PC-9 (cell line): ENCODE measurements at regions not wholly inside any gene's neighbourhood (a gene's known extent, or its start where the extent isn't known, plus 50 kb on each side); places are given as distances from the start of the nearest gene placed in this dataset.

Experiments used
- BruUV-seq: library from RNA; stranded (reverse); fragments of 400-500 nt; replicated peaks from 2 replicates; lab custom pipeline; 2021; lab: Mats Ljungman, UMichigan
- CTCF ChIA-PET: fragments of 300-600 bp; sonication (Branson Sonifier 250); formaldehyde crosslinking; loops from one replicate; lab custom pipeline; 2022; ENCODE audit warnings: antibody characterized with exemption; lab: Charles Lee
- POLR2A ChIA-PET: fragments of 300-600 bp; sonication (Branson Sonifier 250); formaldehyde crosslinking; loops from one replicate; lab custom pipeline; 2022; ENCODE audit warnings: antibody characterized with exemption; ENCODE audit not compliant: unreplicated experiment; lab: Charles Lee
- DNase-seq, 2 experiments: peaks; one replicate each; pipeline versions ENCODE4 v3.0.0 to v3.0.0-alpha.2; 2015 to 2022; ENCODE audit warnings: mixed read lengths in 1 of 2
- H2AFZ ChIP-seq: fragments of 200-600 bp; sonication (generic); 2 replicates; pipeline ENCODE4 v1.8.1; 2017; ENCODE audit warnings: antibody characterized with exemption
- H3F3A ChIP-seq: fragments of 200-600 bp; sonication (generic); 2 replicates; pipeline ENCODE4 v1.8.1; 2017; ENCODE audit warnings: antibody characterized with exemption, mild to moderate bottlenecking, low read depth; ENCODE audit not compliant: insufficient read depth
- H3K27ac ChIP-seq: fragments of 200-600 bp; sonication (generic); 2 replicates; pipeline ENCODE4 v1.6.1; 2016; ENCODE audit warnings: mixed run types
- H3K27me3 ChIP-seq: fragments of 200-600 bp; sonication (generic); 2 replicates; pipeline ENCODE4 v1.6.1; 2016; ENCODE audit warnings: low read depth, mixed run types; ENCODE audit not compliant: insufficient read depth
- H3K36me3 ChIP-seq: fragments of 200-600 bp; sonication (generic); 2 replicates; pipeline ENCODE4 v1.6.1; 2016; ENCODE audit warnings: low read depth, mixed run types
- H3K4me1 ChIP-seq: fragments of 200-600 bp; sonication (generic); replicated peaks from 2 replicates; pipeline ENCODE4 v1.6.1; 2016; ENCODE audit warnings: mixed run types; ENCODE audit not compliant: insufficient read depth
- H3K4me2 ChIP-seq: fragments of 200-600 bp; sonication (generic); 2 replicates; pipeline ENCODE4 v1.6.1; 2017; ENCODE audit warnings: mixed run types
- H3K4me3 ChIP-seq: fragments of 200-600 bp; sonication (generic); 2 replicates; pipeline ENCODE4 v1.6.1; 2016; ENCODE audit warnings: mixed run types
- H3K79me2 ChIP-seq: fragments of 200-600 bp; sonication (generic); 2 replicates; pipeline ENCODE4 v1.6.1; 2017; ENCODE audit warnings: low read depth, mixed run types
- H3K9me2 ChIP-seq: fragments of 200-600 bp; sonication (generic); 2 replicates; pipeline ENCODE4 v1.8.1; 2017; ENCODE audit warnings: mild to moderate bottlenecking; ENCODE audit not compliant: insufficient read depth
- H3K9me3 ChIP-seq: fragments of 200-600 bp; sonication (generic); 2 replicates; pipeline ENCODE4 v1.8.1; 2016; ENCODE audit warnings: low read depth; ENCODE audit not compliant: insufficient read depth
- H4K20me1 ChIP-seq: fragments of 200-600 bp; sonication (generic); 2 replicates; pipeline ENCODE4 v1.8.1; 2017; ENCODE audit not compliant: insufficient read depth
- CTCF ChIP-seq: fragments of 200-600 bp; sonication (generic); conservative IDR thresholded peaks from 2 replicates; pipeline ENCODE4 v1.6.1; 2017; ENCODE audit warnings: mixed run types, antibody characterized with exemption, mild to moderate bottlenecking, moderate library complexity
- EZH2 ChIP-seq: fragments of 200-600 bp; sonication (generic); IDR thresholded peaks from 2 replicates; pipeline ENCODE4 v1.8.0; 2017; ENCODE audit warnings: antibody characterized with exemption, low read depth
- intact Hi-C: fragments of 100-400 bp; cut with micrococcal nuclease; formaldehyde crosslinking; loops from one replicate; pipeline ENCODE4 v1.10.0; 2022; ENCODE audit not compliant: unreplicated experiment

GRCh38 chr7:54904130-54904529 is 114.7 kb upstream of the EGFR start:
- no peak overlapping the region for H3K4me3 ChIP-seq
- H4K20me1 ChIP-seq, result no peaks in the 10 kb centered on the region
- CTCF ChIA-PET, result no interaction called here
- no peak overlapping the region for H2AFZ ChIP-seq
- H3K4me1 ChIP-seq, result no peaks in the 10 kb centered on the region
- H3F3A ChIP-seq, result no peaks in the 10 kb centered on the region
- H3K9me2 ChIP-seq, result no peaks in the 10 kb centered on the region; the same call in 1 of the 2 replicates
- no peaks in the 10 kb centered on the region for H3K9me3 ChIP-seq
- no peak for DNase-seq
- no peak overlapping the region for H3K27ac ChIP-seq
- no peaks in the 10 kb centered on the region for H3K79me2 ChIP-seq
- H3K36me3 ChIP-seq, result no peaks in the 10 kb centered on the region
- intact Hi-C loops, result loop anchor here (5.0 kb wide), 1 partner anchor 57 kb away; no protein-coding TSS in a partner anchor
- BruUV-seq, result no TSS peak
- no peaks in the 10 kb centered on the region for H3K27me3 ChIP-seq
- no peak overlapping the region for H3K4me2 ChIP-seq
- POLR2A ChIA-PET, result interaction anchor here (0.6 kb wide), 1 partner anchor 91 kb away, joined by 11 read pairs; no protein-coding TSS in a partner anchor
- no peak for TF ChIP-seq EZH2
- TF ChIP-seq CTCF, result no peak

- intact Hi-C loops, result loop anchor here (5.0 kb wide), 1 partner anchor 58 kb away; no protein-coding TSS in a partner anchor
Measured at GRCh38 chr7:54904986-54905385, 113.8 kb upstream of the EGFR start.

GRCh38 chr7:54906963-54907362 is 111.9 kb upstream of the EGFR start:
- H3K9me3 ChIP-seq, result peaks cover 17% of the 10 kb centered on the region
- H3K27me3 ChIP-seq, result no peaks in the 10 kb centered on the region
- TF ChIP-seq CTCF (no peak), EZH2 (no peak)
- H3K79me2 ChIP-seq, result no peaks in the 10 kb centered on the region
- intact Hi-C loops, result loop anchor here (2.0 kb wide), 1 partner anchor 14 kb away; no protein-coding TSS in a partner anchor
- ChIA-PET POLR2A (no interaction called here), CTCF (interaction anchor here (0.5 kb wide), 1 partner anchor 66 kb away, joined by 4 read pairs; no protein-coding TSS in a partner anchor)
- BruUV-seq, result no TSS peak
- no peaks in the 10 kb centered on the region for H3K36me3 ChIP-seq
- no peaks in the 10 kb centered on the region for H3K4me1 ChIP-seq
- no peak overlapping the region for H2AFZ ChIP-seq
- no peak for DNase-seq
- H4K20me1 ChIP-seq, result no peaks in the 10 kb centered on the region
- H3F3A ChIP-seq, result no peaks in the 10 kb centered on the region
- H3K4me3 ChIP-seq, result no peak overlapping the region
- H3K4me2 ChIP-seq, result no peak overlapping the region
- H3K27ac ChIP-seq, result no peak overlapping the region
- no peaks in the 10 kb centered on the region; the same call in 1 of the 2 replicates for H3K9me2 ChIP-seq

More at GRCh38 chr7:54904986-54905385, 113.8 kb upstream of the EGFR start:
- Histone ChIP-seq H3K79me2 (no peaks in the 10 kb centered on the region), H3K27ac (no peak overlapping the region), H3K9me3 (peaks cover 7% of the 10 kb centered on the region; the same call in 1 of the 2 replicates), H3K9me2 (no peaks in the 10 kb centered on the region; the same call in 1 of the 2 replicates), H3K4me1 (no peaks in the 10 kb centered on the region), H2AFZ (peak overlapping the region; percentile 30; the same call in 1 of the 2 replicates), H3K27me3 (no peaks in the 10 kb centered on the region), H3K4me2 (no peak overlapping the region), H4K20me1 (no peaks in the 10 kb centered on the region), H3K36me3 (no peaks in the 10 kb centered on the region), H3K4me3 (no peak overlapping the region), H3F3A (no peaks in the 10 kb centered on the region)
- BruUV-seq, result no TSS peak
- ChIA-PET CTCF (no interaction called here), POLR2A (no interaction called here)
- no peak for TF ChIP-seq CTCF
- TF ChIP-seq EZH2, result no peak
- DNase-seq, result no peak
